Neural progenitor cell (in vitro differentiated cells): ENCODE measurements at regions not wholly inside any gene's neighbourhood (a gene's known extent, or its start where the extent isn't known, plus 50 kb on each side); places are given as distances from the start of the nearest gene placed in this dataset.

Source experiments
- DNase-seq: peaks from one replicate; pipeline ENCODE4 v3.0.0-alpha.2; 2016; ENCODE audit warnings: low spot score
- H2AFZ ChIP-seq: fragments of 200-600 bp; sonication (generic); replicated peaks from 2 replicates; pipeline ENCODE4 v1.6.1; 2016; ENCODE audit warnings: antibody characterized with exemption
- H3F3A ChIP-seq: fragments of 200-600 bp; sonication (generic); 2 replicates; pipeline ENCODE4 v1.6.1; 2016; ENCODE audit warnings: antibody characterized with exemption, low read depth
- H3K27ac ChIP-seq: fragments of 200-600 bp; sonication (generic); 2 replicates; pipeline ENCODE4 v1.5.1; 2016; ENCODE audit warnings: mild to moderate bottlenecking
- H3K27me3 ChIP-seq: fragments of 200-600 bp; sonication (generic); 2 replicates; pipeline ENCODE4 v1.6.1; 2016; ENCODE audit warnings: mild to moderate bottlenecking, moderate library complexity
- H3K36me3 ChIP-seq: fragments of 200-600 bp; sonication (generic); 2 replicates; pipeline ENCODE4 v1.5.1; 2016
- H3K4me1 ChIP-seq: fragments of 200-600 bp; sonication (generic); 2 replicates; pipeline ENCODE4 v1.6.1; 2016; ENCODE audit warnings: mixed run types
- H3K4me2 ChIP-seq: fragments of 200-600 bp; sonication (generic); 2 replicates; pipeline ENCODE4 v1.6.1; 2016
- H3K4me3 ChIP-seq: fragments of 200-600 bp; sonication (generic); 2 replicates; pipeline ENCODE4 v1.5.1; 2016
- H3K79me2 ChIP-seq: fragments of 200-600 bp; sonication (generic); 2 replicates; pipeline ENCODE4 v1.6.1; 2016; ENCODE audit warnings: low read depth
- H3K9ac ChIP-seq: fragments of 200-600 bp; sonication (generic); 2 replicates; pipeline ENCODE4 v1.6.1; 2016
- H3K9me3 ChIP-seq: fragments of 200-600 bp; sonication (generic); 2 replicates; pipeline ENCODE4 v1.5.1; 2016; ENCODE audit warnings: low read depth
- H4K20me1 ChIP-seq: fragments of 200-600 bp; sonication (generic); 2 replicates; pipeline ENCODE4 v1.6.1; 2016; ENCODE audit warnings: low read depth
- H3K27ac Mint-ChIP-seq: 3 replicates; pipeline ENCODE4 v1.8.0; 2021; ENCODE audit warnings: mixed read lengths
- H3K27me3 Mint-ChIP-seq: 2 replicates; pipeline ENCODE4 v1.8.0; 2022; ENCODE audit warnings: low read depth, mild to moderate bottlenecking, inconsistent platforms, moderate library complexity, mixed read lengths; ENCODE audit not compliant: insufficient read depth
- H3K36me3 Mint-ChIP-seq: 3 replicates; pipeline ENCODE4 v1.8.0; 2021; ENCODE audit warnings: mixed read lengths
- H3K4me1 Mint-ChIP-seq: 3 replicates; pipeline ENCODE4 v1.8.0; 2021; ENCODE audit warnings: mixed read lengths
- H3K4me3 Mint-ChIP-seq: 3 replicates; pipeline ENCODE4 v1.8.0; 2021; ENCODE audit warnings: mild to moderate bottlenecking, moderate library complexity, mixed read lengths
- H3K9me3 Mint-ChIP-seq: 3 replicates; pipeline ENCODE4 v1.8.0; 2020; ENCODE audit warnings: mixed read lengths
- CTCF ChIP-seq: fragments of 200-600 bp; sonication (generic); IDR thresholded peaks from 2 replicates; pipeline ENCODE4 v1.5.1; 2017; ENCODE audit warnings: antibody characterized with exemption, mild to moderate bottlenecking
- EZH2 ChIP-seq: fragments of 200-600 bp; sonication (generic); IDR thresholded peaks from 2 replicates; pipeline ENCODE4 v1.6.1; 2017; ENCODE audit warnings: antibody characterized with exemption, mild to moderate bottlenecking, moderate library complexity
- EZH2phosphoT487 ChIP-seq: fragments of 200-600 bp; sonication (generic); IDR thresholded peaks from 2 replicates; pipeline ENCODE4 v1.6.1; 2017; ENCODE audit warnings: antibody characterized with exemption

- H3K4me2 ChIP-seq: no peak overlapping the region
- no peaks in the 10 kb centered on the region for H3F3A ChIP-seq
- Mint-ChIP-seq H3K4me1 (peaks cover 6% of the 10 kb centered on the region), H3K36me3 (no peaks in the 10 kb centered on the region), H3K9me3 (peaks cover 3% of the 10 kb centered on the region), H3K27me3 (peaks cover 2% of the 10 kb centered on the region), H3K27ac (no peak overlapping the region), H3K4me3 (no peak overlapping the region)
- no peak overlapping the region for H3K4me3 ChIP-seq
- no peaks in the 10 kb centered on the region for H3K36me3 ChIP-seq
- no peaks in the 10 kb centered on the region for H3K79me2 ChIP-seq
- no peaks in the 10 kb centered on the region for H4K20me1 ChIP-seq
- TF ChIP-seq CTCF: no peak
- TF ChIP-seq EZH2: no peak
- no peak for TF ChIP-seq EZH2phosphoT487
- no peak overlapping the region for H2AFZ ChIP-seq
- H3K9me3 ChIP-seq: no peaks in the 10 kb centered on the region
- H3K27me3 ChIP-seq: no peaks in the 10 kb centered on the region
- DNase-seq: peak; percentile 12
- H3K4me1 ChIP-seq: no peaks in the 10 kb centered on the region
- H3K27ac ChIP-seq: no peak overlapping the region
- H3K9ac ChIP-seq: no peak overlapping the region
These were observed 404.2 kb upstream of the SGCG start for GRCh38 chr13:22776394-22777186.

- Histone ChIP-seq H3K4me2 (no peak overlapping the region), H3K27me3 (no peaks in the 10 kb centered on the region), H3F3A (no peaks in the 10 kb centered on the region), H3K79me2 (no peaks in the 10 kb centered on the region), H3K4me1 (no peaks in the 10 kb centered on the region), H3K9ac (no peak overlapping the region), H4K20me1 (no peaks in the 10 kb centered on the region), H3K4me3 (no peak overlapping the region), H3K27ac (no peak overlapping the region), H3K36me3 (no peaks in the 10 kb centered on the region), H3K9me3 (no peaks in the 10 kb centered on the region), H2AFZ (no peak overlapping the region)
- Mint-ChIP-seq H3K27ac (no peak overlapping the region), H3K4me3 (no peak overlapping the region), H3K9me3 (peaks cover 3% of the 10 kb centered on the region), H3K36me3 (no peaks in the 10 kb centered on the region), H3K4me1 (peaks cover 6% of the 10 kb centered on the region), H3K27me3 (peaks cover 2% of the 10 kb centered on the region)
- DNase-seq: no peak
- TF ChIP-seq EZH2phosphoT487 (no peak), EZH2 (no peak), CTCF (no peak)
These were observed 403.6 kb upstream of the SGCG start for GRCh38 chr13:22777207-22777606.

DNA sequence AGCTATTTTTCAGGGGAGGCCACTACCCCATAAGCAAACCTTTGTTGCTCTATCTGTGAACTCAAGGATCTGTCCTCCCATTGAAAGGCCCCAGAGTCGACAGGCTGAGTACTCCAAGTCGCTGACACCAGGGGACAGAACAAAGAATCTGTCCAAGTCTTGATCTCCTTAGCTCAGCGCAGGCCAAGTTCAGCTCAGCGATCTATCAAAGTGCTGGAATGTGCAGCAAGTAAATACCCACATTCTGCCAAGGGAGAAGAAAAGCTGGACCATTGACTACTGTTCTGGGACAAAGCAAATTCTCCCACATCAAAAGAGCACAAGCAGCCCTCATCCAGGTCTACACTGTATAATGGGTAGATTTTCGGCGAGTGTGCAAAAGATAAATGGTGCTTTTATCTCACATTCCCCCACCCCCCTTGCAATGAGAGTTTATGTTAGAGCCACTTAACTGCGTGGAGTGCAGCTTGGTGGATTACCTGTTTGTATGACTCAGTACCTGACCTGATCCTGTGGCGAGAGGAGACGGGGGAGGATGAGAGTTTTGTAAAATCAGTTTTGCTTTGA lies 391.7 kb upstream of the SGCG start:
- Histone ChIP-seq H3K9me3 (no peaks in the 10 kb centered on the region), H3K4me1 (no peaks in the 10 kb centered on the region), H3K4me3 (no peak overlapping the region), H3K79me2 (no peaks in the 10 kb centered on the region), H3K27me3 (no peaks in the 10 kb centered on the region), H2AFZ (no peak overlapping the region), H3K4me2 (no peak overlapping the region), H4K20me1 (no peaks in the 10 kb centered on the region), H3K9ac (no peak overlapping the region), H3K36me3 (no peaks in the 10 kb centered on the region), H3K27ac (no peak overlapping the region), H3F3A (no peaks in the 10 kb centered on the region)
- no peak for DNase-seq
- TF ChIP-seq EZH2phosphoT487 (no peak), CTCF (no peak), EZH2 (no peak)
- Mint-ChIP-seq H3K4me1 (peaks cover 17% of the 10 kb centered on the region), H3K36me3 (no peaks in the 10 kb centered on the region), H3K27me3 (peaks cover 4% of the 10 kb centered on the region), H3K4me3 (no peak overlapping the region), H3K27ac (no peak overlapping the region), H3K9me3 (no peaks in the 10 kb centered on the region)
